H1 (cell line): ENCODE measurements at regions not wholly inside any gene's neighbourhood (a gene's known extent, or its start where the extent isn't known, plus 50 kb on each side); places are given as distances from the start of the nearest gene placed in this dataset.

Experiments used
- CTCF ChIA-PET: fragments of 300-600 bp; sonication (Branson Sonifier 250); formaldehyde crosslinking; loops from one replicate; lab custom pipeline; 2021; ENCODE audit not compliant: partially characterized antibody; lab: Charles Lee
- POLR2A ChIA-PET: fragments of 300-600 bp; sonication (Branson Sonifier 250); formaldehyde crosslinking; loops from one replicate; lab custom pipeline; 2021; ENCODE audit warnings: inconsistent platforms; ENCODE audit not compliant: partially characterized antibody; lab: Charles Lee
- DNase-seq, 2 experiments: peaks; one replicate each; pipeline versions ENCODE4 v3.0.0 to v3.0.0-alpha.2; 2010 to 2022; ENCODE audit warnings: low spot score in 2 of 2, low read depth in 1 of 2, mixed read lengths in 1 of 2
- FAIRE-seq: peaks from 2 replicates; lab custom pipeline; 2011; peaks lifted over from hg19 to GRCh38; lab: Jason Lieb, UNC
- H2AFZ ChIP-seq: 2 replicates; pipeline ENCODE4 v1.8.1; 2012; ENCODE audit warnings: low read length, inconsistent platforms
- H2AK5ac ChIP-seq: 2 replicates; pipeline ENCODE4 v1.6.1; 2013; ENCODE audit warnings: low read depth, low read length
- H2BK120ac ChIP-seq: replicated peaks from 2 replicates; pipeline ENCODE3; 2013; ENCODE audit warnings: low read depth, low read length, inconsistent platforms
- H2BK12ac ChIP-seq: 2 replicates; pipeline ENCODE4 v1.6.1; 2013; ENCODE audit warnings: low read depth, low read length
- H2BK15ac ChIP-seq: 2 replicates; pipeline ENCODE4 v1.6.1; 2013; ENCODE audit warnings: low read length
- H2BK20ac ChIP-seq: 2 replicates; pipeline ENCODE4 v1.6.1; 2013; ENCODE audit warnings: low read length
- H2BK5ac ChIP-seq: 2 replicates; pipeline ENCODE4 v1.6.1; 2013; ENCODE audit warnings: low read depth, low read length
- H3K14ac ChIP-seq: 2 replicates; pipeline ENCODE4 v1.6.1; 2013; ENCODE audit warnings: inconsistent platforms; ENCODE audit not compliant: insufficient read length
- H3K18ac ChIP-seq: 2 replicates; pipeline ENCODE4 v1.6.1; 2013; ENCODE audit warnings: low read length; ENCODE audit errors: extremely low read depth
- H3K23ac ChIP-seq: 2 replicates; pipeline ENCODE4 v1.6.1; 2013; ENCODE audit warnings: inconsistent platforms; ENCODE audit not compliant: insufficient read length
- H3K23me2 ChIP-seq: 2 replicates; pipeline ENCODE4 v1.6.1; 2013; ENCODE audit warnings: low read depth, low read length
- H3K27ac ChIP-seq: 2 replicates; pipeline ENCODE4 v1.6.1; 2011; ENCODE audit warnings: low read depth, low read length, inconsistent platforms
- H3K27me3 ChIP-seq, 4 experiments: replicated peaks in 1 of 4; 1 replicate in 1 of 4; 2 replicates in 3 of 4; pipeline versions ENCODE4 v1.6.1 to v1.8.1; 2011 to 2013; ENCODE audit warnings: low read length in 3 of 4, mild to moderate bottlenecking in 3 of 4, inconsistent platforms in 2 of 4, mixed read lengths in 2 of 4, moderate library complexity in 1 of 4; ENCODE audit not compliant: control insufficient read depth in 3 of 4, insufficient read depth in 3 of 4; ENCODE audit errors: extremely low read depth in 1 of 4
- H3K36me3 ChIP-seq, 4 experiments: 2 replicates each; pipeline versions ENCODE4 v1.6.1 to v1.8.1; 2011 to 2013; ENCODE audit warnings: mild to moderate bottlenecking in 4 of 4, low read length in 3 of 4, moderate library complexity in 2 of 4, control low read depth in 1 of 4, inconsistent platforms in 1 of 4; ENCODE audit not compliant: insufficient read depth in 4 of 4, control insufficient read depth in 2 of 4
- H3K4ac ChIP-seq: replicated peaks from 2 replicates; pipeline ENCODE3; 2013; ENCODE audit warnings: low read length, low read depth, mixed read lengths, inconsistent platforms; ENCODE audit not compliant: insufficient read length
- H3K4me1 ChIP-seq, 4 experiments: replicated peaks in 1 of 4; 1 replicate in 1 of 4; 2 replicates in 3 of 4; pipeline versions ENCODE4 v1.6.1 to v1.8.1; 2011 to 2013; ENCODE audit warnings: low read length in 3 of 4, inconsistent platforms in 2 of 4, mixed read lengths in 1 of 4; ENCODE audit not compliant: insufficient read depth in 4 of 4, control insufficient read depth in 3 of 4
- H3K4me2 ChIP-seq, 2 experiments: 2 replicates each; pipeline versions ENCODE4 v1.6.1 to v1.8.1; 2011 to 2013; ENCODE audit warnings: low read depth in 2 of 2, low read length in 2 of 2, control low read depth in 1 of 2, inconsistent platforms in 1 of 2, mild to moderate bottlenecking in 1 of 2; ENCODE audit not compliant: insufficient read depth in 1 of 2
- H3K4me3 ChIP-seq, 4 experiments: fragments of 200-600, 300-600 bp in 1 of 4; sonication (generic), shearing (Covaris generic), sonication (Bioruptor Twin) in 1 of 4; 2 replicates each; pipeline versions ENCODE4 v1.5.1 to v1.8.1; 2011 to 2016; ENCODE audit warnings: low read length in 4 of 4, low read depth in 3 of 4, control low read depth in 2 of 4, inconsistent platforms in 2 of 4, mild to moderate bottlenecking in 2 of 4, mixed read lengths in 1 of 4, moderate library complexity in 1 of 4; ENCODE audit not compliant: insufficient read depth in 2 of 4; ENCODE audit errors: extremely low read depth in 1 of 4
- H3K56ac ChIP-seq: replicated peaks from 2 replicates; pipeline ENCODE3; 2013; ENCODE audit warnings: low read depth, mild to moderate bottlenecking, mixed read lengths, low read length, inconsistent platforms; ENCODE audit not compliant: insufficient read length
- H3K79me1 ChIP-seq: 2 replicates; pipeline ENCODE4 v1.6.1; 2013; ENCODE audit warnings: low read depth, low read length, control low read depth
- H3K79me2 ChIP-seq, 2 experiments: 2 replicates each; pipeline versions ENCODE4 v1.6.1 to v1.8.1; 2012 to 2013; ENCODE audit warnings: low read length in 2 of 2, mild to moderate bottlenecking in 2 of 2, inconsistent platforms in 1 of 2; ENCODE audit not compliant: insufficient read depth in 2 of 2, control insufficient read depth in 1 of 2
- H3K9ac ChIP-seq, 4 experiments: replicated peaks in 1 of 4; 1 replicate in 1 of 4; 2 replicates in 3 of 4; pipeline versions ENCODE4 v1.6.1 to v1.8.1; 2011 to 2013; ENCODE audit warnings: low read depth in 3 of 4, low read length in 3 of 4, control low read depth in 2 of 4, mild to moderate bottlenecking in 2 of 4, moderate library complexity in 2 of 4, inconsistent platforms in 1 of 4; ENCODE audit errors: extremely low read depth in 1 of 4
- H3K9me3 ChIP-seq, 2 experiments: 2 replicates each; pipeline versions ENCODE4 v1.6.1 to v1.8.1; 2012 to 2013; ENCODE audit warnings: mild to moderate bottlenecking in 2 of 2, moderate library complexity in 2 of 2, control low read depth in 1 of 2, inconsistent platforms in 1 of 2, low read depth in 1 of 2, low read length in 1 of 2, mixed read lengths in 1 of 2; ENCODE audit not compliant: insufficient read depth in 2 of 2
- H4K20me1 ChIP-seq, 2 experiments: replicated peaks in 1 of 2; 2 replicates each; pipeline versions ENCODE3 to v1.8.1; 2011 to 2013; ENCODE audit warnings: inconsistent platforms in 2 of 2, low read length in 2 of 2, mild to moderate bottlenecking in 1 of 2; ENCODE audit not compliant: insufficient read depth in 2 of 2, control insufficient read depth in 1 of 2
- H4K5ac ChIP-seq: 2 replicates; pipeline ENCODE4 v1.6.1; 2013; ENCODE audit warnings: low read length, low read depth, mixed read lengths, inconsistent platforms; ENCODE audit not compliant: insufficient read length
- H4K8ac ChIP-seq: 2 replicates; pipeline ENCODE4 v1.8.0; 2013; ENCODE audit warnings: mild to moderate bottlenecking, moderate library complexity, low read length, inconsistent platforms; ENCODE audit not compliant: insufficient read depth; ENCODE audit errors: extremely low read depth
- H4K91ac ChIP-seq: replicated peaks from 2 replicates; pipeline ENCODE3; 2013; ENCODE audit warnings: low read length, mixed read lengths, inconsistent platforms; ENCODE audit not compliant: insufficient read length
- SIN3A ChIP-seq, 2 experiments: IDR thresholded peaks in 1 of 2; conservative IDR thresholded peaks in 1 of 2; 2 replicates each; pipeline ENCODE4 v1.6.1; 2011 to 2012; ENCODE audit warnings: low read length in 2 of 2, improper control_type of control experiment in 1 of 2, low read depth in 1 of 2, mild to moderate bottlenecking in 1 of 2
- SIRT6 ChIP-seq: IDR thresholded peaks from one replicate; pipeline ENCODE4 v1.7.1; 2012; ENCODE audit warnings: low read length, inconsistent platforms
- WGBS, 2 experiments: shearing (Covaris generic) in 1 of 2; methylation state at CpG; one replicate each; pipeline versions ENCODE4 v1.1.6 to v1.1.7; 2013 to 2015; ENCODE audit warnings: low lambda C conversion rate in 2 of 2, mixed read lengths in 2 of 2, inconsistent platforms in 1 of 2, low coverage in 1 of 2, missing lambda C conversion rate in 1 of 2; ENCODE audit not compliant: insufficient replicate concordance in 2 of 2, insufficient coverage in 1 of 2, insufficient read length in 1 of 2; ENCODE audit errors: extremely low coverage in 1 of 2, missing lambda C conversion rate in 1 of 2; 5-methylcytosine and 5-hydroxymethylcytosine counted together
- TF ChIP-seq, protein P1 (sequence below): IDR thresholded peaks from 2 replicates; pipeline ENCODE4 v1.6.1; 2012; ENCODE audit warnings: inconsistent platforms

DNA sequence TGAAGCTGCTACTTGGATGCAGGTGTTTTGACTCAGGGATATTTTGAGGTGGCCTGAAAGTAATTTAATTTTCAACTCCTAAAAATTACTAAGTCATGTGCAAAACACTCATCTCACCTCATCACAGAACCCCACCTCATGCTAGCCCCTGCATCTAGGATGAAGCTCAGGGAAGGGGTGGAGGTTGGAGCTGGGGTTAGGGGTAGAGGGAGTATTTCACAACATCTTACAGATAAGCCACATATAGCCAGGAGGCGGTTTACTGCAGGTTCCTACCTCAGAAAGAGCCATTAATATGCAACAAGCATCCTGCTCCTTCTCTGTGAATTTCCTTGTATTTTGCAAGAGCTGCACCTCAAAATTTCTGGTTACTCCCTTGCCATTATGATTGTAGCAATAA, 70.5 kb upstream of the TSPAN5 start:
- H3K4me1 ChIP-seq = no peaks in the 10 kb centered on the region
- 93% methylated on average over 1 of the region's 1 CpG; no CpG with 5 or more reads in 1 of the 2 experiments for WGBS, 2 experiments
- no peak overlapping the region for H4K8ac ChIP-seq
- H3K9me3 ChIP-seq = peaks cover 0 to 5% of the 10 kb centered on the region in 2 experiments; a peak in 1 of 4 replicates
- H3K4ac ChIP-seq = no peak overlapping the region
- no peak overlapping the region for H3K18ac ChIP-seq
- H3K23me2 ChIP-seq = no peaks in the 10 kb centered on the region
- H2AK5ac ChIP-seq = no peak overlapping the region
- H3K56ac ChIP-seq = no peak overlapping the region
- H3K79me2 ChIP-seq = no peaks in the 10 kb centered on the region
- H2BK5ac ChIP-seq = no peak overlapping the region
- H2BK12ac ChIP-seq = no peak overlapping the region
- no peak overlapping the region for H4K5ac ChIP-seq
- H3K4me3 ChIP-seq = no peak overlapping the region
- no peak overlapping the region for H3K23ac ChIP-seq
- no peak overlapping the region for H3K4me2 ChIP-seq
- H3K14ac ChIP-seq = no peak overlapping the region
- ChIA-PET POLR2A (no interaction called here), CTCF (interaction anchor here (0.5 to 1.2 kb wide), 2 partner anchors 144 to 261 kb away, joined by 3 to 4 read pairs; no protein-coding TSS in a partner anchor)
- H2AFZ ChIP-seq = no peak overlapping the region
- H2BK120ac ChIP-seq = no peak overlapping the region
- no peak overlapping the region for H3K27ac ChIP-seq
- H3K27me3 ChIP-seq = no peaks in the 10 kb centered on the region
- no peaks in the 10 kb centered on the region for H3K36me3 ChIP-seq
- no peak overlapping the region for H4K91ac ChIP-seq
- H2BK20ac ChIP-seq = no peak overlapping the region
- DNase-seq (no peak), FAIRE-seq (no peak)
- no peak overlapping the region for H2BK15ac ChIP-seq
- H3K9ac ChIP-seq = no peak overlapping the region
- no peaks in the 10 kb centered on the region for H3K79me1 ChIP-seq
- no peaks in the 10 kb centered on the region for H4K20me1 ChIP-seq
- TF ChIP-seq SIN3A (conservative IDR thresholded peaks at IDR 0.05 in 1 of 2, IDR thresholded peaks at IDR 0.05 in 1 of 2; ENCODE audit: low read depth in 1 of 2, low read length in 2 of 2) (no peak), SIRT6 (no peak)
- TF ChIP-seq, protein P1, sequence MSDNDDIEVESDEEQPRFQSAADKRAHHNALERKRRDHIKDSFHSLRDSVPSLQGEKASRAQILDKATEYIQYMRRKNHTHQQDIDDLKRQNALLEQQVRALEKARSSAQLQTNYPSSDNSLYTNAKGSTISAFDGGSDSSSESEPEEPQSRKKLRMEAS = no peak
